Superior temporal gyrus (tissue), 1 donor: ENCODE measurements at regions not wholly inside any gene's neighbourhood (a gene's known extent, or its start where the extent isn't known, plus 50 kb on each side); places are given as distances from the start of the nearest gene placed in this dataset.

Experiments used
- DNase-seq: peaks from one replicate; pipeline ENCODE4 v3.0.0-alpha.2; 2016; ENCODE audit errors: extremely low spot score

DNA sequence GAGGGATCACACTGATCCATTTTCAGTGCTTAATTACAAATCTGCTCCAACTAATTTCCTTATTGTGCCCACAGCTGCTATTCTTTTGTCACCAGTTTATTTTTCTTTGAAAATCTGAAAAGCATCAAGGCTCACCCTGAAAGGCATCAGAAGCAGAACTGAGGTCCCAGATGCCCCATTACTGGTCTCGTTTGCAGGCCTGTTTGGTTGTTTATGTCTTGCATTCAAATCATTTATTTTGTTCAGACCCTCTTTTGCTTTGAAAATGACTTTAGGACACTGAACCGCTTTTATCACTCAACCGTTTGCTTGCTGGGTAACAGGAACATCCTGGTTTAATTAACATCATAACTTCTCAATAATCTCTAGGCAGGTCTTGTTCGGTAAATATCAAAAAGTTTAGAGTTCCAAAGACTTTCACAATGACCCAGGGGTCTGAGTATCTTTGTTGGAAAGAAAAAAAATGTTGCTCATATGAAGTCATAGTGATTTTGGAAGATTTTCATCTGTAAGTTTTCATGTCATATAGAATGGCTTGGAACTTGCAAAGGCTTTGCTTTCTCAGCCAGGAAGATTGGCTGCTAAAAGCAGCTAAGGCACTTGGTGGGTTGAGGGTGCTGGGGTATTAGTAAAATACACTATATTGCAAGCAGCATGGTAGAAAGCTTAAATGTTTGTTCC, 398.3 kb upstream of the NPVF start:
- no peak for DNase-seq

DNA sequence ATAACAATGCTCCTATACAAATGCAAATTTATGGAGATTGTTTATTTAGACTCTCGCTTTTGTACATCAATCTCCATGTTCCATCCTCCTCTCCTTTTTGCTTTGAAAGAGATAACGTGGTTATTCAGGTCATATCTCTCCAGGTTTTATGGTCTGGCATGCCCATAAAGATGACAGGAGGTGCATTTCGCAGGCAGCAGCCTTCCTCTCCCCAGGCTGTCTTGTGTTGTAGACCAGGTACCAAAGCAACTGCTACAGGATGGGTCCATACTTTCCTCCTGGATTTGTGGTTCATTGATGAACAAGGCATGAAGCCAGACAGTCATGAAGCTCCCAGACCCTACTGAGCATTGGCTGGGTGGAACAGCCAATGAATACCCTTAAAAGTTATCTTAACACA, 400.2 kb upstream of the NPVF start:
- no peak for DNase-seq

DNA sequence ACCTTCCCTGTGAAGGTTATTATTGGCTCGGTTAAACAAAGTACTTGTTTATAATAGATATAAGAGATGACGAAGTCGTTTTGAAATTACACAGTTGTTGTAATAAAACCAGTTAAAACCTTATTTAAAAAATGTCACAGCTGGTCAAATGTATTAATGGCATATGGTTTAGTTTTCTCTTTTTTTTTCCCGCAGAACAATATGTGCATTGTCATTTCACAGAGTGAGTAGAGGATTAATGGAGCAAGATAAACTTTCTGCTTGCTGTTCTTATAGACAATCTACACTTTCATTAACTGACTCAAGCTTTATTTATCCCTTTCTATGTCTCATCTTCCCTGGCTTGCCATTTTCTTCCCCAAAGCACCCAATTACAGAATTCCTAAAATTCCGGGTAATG, 404.3 kb upstream of the NPVF start:
- no peak for DNase-seq

DNA sequence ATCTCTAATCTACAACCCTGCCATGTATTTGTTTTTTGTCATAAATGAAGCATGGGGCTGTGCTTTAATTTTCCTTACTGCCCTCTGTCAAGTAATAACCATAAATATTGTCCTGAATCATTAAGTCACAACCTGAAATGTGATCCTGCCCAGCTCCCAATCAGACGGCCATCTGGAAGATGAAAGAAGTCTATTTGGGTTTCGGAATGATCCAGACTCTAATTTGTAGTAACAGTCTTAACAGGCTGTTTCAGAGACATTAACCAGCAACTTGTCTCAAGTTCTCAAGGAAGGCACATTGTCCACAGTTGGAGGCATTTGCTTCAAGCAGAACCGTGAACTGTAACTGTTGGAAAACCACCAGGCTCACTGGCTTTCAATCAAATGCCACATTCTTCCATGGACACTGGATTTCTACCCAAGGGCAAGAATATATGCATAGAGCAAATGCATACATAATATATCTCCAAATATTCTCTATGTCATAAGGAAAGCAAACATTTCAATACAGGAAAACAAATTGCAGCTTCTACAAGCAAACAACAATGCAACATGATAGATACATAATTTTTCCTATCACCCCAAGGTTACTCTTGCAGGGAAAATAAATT, 405.2 kb upstream of the NPVF start:
- DNase-seq = no peak

DNA sequence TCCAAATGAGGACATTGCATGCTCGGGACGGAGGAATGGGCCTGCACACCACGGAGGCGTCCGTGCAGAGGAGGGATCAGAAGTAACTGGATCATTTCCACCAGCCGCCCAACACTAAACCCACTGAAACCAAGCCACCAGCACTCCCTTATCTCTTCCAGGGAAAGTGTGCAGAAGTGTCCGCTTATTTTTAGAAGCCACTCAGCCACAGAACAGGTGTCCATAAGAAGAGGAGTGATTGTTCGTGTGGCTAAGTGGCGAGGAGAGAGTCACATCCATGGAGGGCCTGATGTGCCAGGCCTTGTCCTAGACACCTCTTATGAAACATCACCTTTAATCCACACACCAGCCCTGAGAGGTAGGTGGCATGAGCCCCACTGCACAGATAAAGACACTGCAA, 407.9 kb upstream of the NPVF start:
- DNase-seq = no peak

DNA sequence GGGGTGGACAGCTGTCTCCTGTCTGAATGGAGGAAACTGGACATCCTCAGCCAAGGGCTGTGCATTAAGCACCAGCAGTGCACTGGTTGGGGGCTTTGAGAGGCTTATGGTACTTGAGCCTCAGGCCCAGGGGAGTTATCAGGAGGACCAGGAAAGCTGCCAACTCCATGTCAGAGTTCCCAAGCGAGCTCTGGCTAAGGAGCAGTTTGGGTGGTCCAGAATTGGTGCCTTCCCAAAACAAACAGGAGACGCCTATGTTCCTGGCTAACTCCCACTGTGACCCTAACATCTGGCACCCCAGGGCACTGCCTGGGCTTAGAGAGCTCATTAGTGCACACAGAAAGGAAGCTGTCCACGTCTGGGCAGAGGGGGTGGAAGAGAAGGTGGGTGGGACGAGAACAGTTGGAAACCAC, 408.6 kb upstream of the NPVF start:
- DNase-seq = no peak

DNA sequence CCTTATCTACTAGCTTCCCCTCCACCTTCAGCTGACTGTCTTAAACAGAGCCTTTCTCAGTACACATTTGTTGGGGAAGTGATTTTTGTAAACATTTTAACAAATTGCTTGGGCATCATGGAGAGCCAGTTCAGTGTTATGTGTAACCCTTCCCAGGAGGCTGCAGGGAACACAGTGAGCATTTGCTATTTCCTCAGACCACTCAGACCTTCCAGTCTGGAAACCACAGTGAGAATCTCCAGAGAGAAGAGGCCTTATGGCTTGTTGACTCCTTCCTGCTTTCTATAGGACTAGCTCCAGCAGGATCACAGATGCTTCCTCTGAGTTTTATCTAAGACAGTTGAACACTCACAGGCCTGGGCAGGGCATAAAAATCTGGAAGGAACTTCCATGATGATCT, 409.8 kb upstream of the NPVF start:
- no peak for DNase-seq

DNA sequence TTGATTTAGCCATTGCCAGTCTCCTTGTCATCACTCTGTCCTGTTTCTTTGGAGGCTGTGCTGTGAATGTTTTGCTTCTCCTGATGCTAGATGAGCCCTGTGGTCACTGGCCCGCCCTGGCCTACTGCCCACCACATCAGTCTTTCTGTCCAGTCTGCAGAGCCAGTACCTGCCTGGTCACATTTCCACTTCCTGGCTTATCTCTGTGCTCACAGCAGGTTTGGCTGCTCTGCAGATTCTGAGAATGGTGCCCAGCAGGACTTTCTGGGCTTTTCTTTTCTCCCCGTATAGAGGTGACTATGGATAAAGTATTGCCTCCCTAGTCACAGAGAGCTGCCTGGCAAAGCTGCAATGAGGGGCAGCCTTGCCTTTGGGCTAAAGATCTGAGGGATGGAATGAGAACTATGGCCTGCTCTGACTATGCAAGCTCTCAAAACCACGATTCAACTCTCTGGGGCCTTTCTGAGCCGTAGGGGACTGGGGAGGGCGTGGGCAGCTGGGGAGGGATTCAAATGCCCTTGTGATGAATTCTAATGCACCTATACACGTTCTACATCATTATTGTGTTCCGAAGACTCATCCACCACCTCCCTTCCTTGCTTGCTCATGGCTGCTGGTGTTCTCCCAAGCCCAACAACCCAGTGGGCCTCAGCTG, 410.4 kb upstream of the NPVF start:
- no peak for DNase-seq

DNA sequence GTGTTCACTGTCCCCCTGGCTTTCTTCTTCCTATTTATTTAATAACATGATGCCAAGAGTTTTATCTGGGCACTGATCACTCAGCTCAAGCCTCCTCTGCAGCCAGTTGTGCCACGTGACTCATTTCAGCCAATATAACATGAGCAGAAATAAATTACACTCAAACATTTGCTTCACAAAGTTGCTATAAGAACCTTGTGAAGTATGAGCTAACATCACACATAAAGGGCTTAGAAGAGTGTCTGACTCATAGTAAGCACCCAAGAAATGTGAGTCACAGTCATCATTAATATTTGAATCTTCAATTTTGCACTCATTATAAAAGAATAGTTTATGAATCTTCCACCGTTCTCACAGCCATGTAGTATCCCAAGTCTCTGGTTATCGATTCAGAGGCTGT, 414.6 kb upstream of the NPVF start:
- DNase-seq = no peak

DNA sequence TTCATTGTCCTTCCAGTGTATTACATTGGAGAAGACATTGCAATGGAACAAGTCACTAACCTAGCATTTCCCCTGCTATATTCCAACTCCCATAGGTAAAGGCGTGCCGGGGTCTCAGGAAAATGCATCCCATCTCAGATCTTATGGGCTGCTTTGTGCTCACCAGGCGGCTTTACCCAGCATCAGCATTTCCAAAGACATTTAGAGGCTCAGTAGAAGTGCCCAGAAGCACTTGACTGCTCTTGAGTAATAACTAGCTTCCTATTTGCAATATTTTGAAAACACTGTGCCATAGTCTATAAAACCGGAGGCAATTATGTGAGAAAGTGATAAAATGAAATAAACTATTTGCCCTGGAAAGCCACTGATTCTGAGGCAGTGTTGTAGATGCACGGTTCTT, 415.0 kb upstream of the NPVF start:
- no peak for DNase-seq

DNA sequence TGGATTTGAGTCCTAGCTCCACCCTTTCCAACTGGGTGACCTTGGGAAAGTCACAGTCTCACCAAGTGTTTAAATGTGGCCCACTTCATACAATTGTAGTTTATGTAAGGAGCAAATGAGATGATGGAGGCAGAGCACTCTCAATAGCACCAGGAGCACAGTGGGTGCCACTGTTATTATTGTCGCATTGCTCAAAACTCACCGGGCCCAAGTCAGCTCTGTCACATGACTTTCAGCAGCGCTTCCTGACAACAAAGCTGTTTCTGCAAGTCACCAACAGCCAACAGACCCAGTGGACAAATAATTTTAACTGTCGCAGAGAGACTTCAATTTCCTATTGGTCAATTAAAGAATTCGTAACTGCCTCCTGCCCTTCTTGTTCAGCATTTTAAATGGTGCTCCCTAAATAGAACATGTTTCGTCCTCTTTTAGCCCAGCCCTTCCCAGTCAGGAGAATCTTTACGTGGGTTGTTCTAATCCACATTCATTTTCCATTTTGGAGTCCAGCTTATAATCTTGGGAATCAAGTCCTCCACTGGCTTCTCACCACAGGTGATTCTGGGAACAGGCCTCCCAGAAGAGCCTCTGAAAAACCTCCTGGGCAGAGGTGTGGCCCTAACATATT, 415.6 kb upstream of the NPVF start:
- DNase-seq = no peak

DNA sequence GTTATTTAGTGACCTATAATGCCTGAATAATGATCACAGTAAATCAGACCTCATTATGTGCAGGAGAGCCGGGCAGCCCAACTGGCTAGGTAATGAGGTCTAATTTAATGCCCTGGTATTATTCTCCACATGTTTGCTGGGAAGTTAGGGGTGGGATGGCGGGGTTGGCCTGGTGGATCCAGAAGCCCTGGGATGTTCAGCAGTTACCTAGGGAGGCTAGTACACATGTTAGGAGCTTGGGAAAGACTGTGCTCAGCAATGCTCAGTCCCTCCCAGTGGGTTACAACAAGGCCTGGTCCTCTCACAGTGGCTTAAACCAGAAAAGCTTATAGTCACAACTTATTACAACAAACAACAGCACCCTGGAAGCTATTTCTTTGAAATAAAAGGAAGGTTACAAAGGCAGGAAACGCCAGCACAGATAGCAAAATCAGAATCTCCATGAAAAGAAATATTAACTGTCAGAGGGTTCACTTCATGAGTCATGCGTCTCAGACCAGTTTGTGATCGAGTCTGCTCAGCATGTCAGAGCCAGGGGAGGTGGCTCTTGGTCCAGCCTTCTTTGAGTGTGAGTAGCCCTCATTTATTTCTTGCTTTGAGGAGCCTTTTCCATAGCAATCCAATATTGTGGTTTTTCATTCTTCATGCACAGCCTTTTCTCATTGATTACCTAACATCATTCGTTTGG, 418.6 kb upstream of the NPVF start:
- DNase-seq = no peak

DNA sequence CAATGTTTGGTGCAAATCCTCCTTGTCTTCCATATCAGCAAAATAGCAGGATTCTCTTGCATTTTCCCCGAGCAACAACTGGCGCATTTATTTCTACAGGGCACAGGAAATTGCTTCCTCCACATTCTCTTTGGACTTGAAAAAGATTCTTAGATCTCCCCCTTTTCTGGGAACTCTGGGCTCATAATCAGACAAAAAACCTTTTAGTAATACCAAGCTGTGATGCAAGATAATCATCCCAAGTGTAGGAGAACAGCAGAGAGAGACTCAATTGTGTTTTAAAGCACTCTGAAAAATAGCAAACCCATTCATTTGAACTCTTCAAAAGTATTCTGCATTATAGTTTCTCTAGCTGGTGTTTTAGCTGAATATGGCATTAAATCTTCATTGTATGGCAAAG, 419.6 kb upstream of the NPVF start:
- no peak for DNase-seq

DNA sequence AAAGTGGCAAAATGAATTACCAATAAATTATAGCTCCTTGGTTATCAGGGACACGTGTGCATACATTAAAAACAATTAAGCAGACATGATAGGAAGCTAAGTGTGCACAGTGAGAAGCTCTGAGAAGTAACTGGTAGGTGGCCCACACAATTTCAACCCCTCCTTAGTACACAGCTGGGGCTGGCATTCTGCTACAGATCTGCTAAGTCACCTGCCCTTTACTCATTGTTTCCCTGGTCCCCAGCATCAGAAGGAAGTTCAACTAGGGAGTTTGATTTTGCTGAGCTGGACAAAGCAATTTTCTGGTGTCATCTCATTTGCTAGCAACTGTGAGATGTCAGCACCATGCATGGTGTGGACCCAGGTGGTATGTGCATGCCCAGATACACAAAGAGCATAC, 424.1 kb upstream of the NPVF start:
- DNase-seq = no peak

DNA sequence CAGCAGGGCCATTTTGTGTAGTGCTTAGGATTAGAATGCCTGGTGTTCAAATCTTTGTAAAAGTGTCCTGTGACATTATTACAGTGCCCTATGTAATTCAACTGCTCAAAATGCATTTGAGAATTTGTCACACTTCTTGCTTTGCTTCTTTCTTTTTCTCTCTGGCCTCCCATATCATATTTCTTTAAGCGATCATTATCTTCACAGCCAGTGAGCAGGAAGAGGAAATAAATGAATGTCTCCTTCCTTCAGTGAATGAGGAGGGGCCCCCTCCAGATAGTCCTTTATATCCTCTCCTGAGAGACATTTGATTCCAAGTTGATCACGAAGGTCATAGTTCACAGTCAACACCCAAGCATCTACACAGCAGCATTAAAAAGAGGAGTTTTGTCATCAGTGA, 425.1 kb upstream of the NPVF start:
- DNase-seq = no peak

DNA sequence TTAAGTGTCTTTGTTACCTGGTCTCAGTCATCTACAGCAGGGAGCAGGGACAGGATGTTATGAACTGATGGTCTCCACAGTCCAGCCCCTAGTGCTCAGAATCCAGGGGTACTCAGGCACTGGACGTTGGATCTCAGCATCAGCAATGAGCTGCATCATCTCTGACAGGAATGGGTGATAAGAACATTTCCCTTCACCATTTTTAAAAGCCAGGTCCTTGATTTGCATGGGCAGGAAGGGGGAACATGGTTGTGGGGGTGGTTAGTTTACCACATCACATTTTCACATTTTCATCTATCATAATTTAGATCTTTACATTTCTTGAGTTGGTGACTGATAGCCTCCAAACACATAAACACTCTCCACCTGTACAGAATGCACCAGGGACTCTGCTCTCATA, 427.8 kb upstream of the NPVF start:
- no peak for DNase-seq

DNA sequence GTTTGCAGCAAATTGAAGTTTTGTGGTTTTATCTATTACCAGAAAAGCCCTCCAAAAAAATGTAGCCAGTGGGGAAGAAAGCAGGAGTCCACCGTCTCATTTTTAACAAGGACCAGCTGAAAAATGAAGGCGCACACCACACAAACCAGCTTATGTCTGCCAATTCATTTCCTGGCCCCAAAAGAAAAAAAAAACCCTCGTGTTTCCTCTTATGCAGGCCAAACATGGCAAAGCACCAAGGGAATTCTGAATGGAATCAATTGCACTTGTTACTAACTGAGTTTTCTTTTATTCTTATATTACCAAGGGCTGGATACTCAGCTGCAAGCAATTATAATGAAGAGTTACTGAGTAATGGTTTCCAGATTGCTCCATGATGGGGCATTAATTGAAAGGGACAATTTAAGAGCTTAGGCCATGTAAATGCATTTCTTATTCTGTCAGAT, 428.3 kb upstream of the NPVF start:
- peak; percentile 53 for DNase-seq

DNA sequence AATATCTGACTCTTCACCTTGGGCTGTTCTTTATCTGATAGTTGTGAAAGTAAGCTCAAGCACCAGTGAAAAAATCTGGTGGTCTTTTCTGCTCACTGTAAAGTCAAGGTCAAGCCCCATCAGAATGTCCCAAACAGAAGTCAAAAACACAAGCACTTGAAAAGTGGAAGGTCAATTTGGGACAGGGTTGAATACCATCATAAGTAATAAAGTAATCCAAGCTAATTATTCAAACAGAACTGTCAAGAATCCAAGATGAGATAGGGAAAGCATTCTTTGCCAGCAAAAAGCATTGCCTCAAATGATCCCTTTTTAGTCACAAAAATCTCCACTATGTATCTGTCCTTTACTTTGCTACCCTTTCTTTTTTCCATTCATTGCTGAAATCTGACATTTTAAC, 430.1 kb upstream of the NPVF start:
- DNase-seq = no peak

DNA sequence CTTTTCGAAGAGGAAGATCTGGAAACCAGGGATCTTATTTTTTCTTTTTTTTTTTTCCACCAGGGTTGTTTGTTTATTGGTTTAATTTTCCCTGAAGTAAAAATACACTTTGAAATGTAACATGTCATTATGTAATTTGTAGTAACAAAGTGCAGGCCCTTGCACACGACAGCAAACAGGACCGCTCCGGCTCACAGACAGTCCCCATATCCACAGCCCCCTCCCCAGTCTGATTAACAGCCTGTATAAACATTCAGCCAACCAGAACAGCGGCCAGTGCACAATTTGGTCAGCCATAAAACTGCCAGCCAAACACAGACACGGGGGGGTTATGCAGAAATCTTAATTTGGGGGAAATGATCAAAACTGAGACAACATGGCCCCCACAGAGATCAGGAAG, 431.6 kb upstream of the NPVF start:
- no peak for DNase-seq

DNA sequence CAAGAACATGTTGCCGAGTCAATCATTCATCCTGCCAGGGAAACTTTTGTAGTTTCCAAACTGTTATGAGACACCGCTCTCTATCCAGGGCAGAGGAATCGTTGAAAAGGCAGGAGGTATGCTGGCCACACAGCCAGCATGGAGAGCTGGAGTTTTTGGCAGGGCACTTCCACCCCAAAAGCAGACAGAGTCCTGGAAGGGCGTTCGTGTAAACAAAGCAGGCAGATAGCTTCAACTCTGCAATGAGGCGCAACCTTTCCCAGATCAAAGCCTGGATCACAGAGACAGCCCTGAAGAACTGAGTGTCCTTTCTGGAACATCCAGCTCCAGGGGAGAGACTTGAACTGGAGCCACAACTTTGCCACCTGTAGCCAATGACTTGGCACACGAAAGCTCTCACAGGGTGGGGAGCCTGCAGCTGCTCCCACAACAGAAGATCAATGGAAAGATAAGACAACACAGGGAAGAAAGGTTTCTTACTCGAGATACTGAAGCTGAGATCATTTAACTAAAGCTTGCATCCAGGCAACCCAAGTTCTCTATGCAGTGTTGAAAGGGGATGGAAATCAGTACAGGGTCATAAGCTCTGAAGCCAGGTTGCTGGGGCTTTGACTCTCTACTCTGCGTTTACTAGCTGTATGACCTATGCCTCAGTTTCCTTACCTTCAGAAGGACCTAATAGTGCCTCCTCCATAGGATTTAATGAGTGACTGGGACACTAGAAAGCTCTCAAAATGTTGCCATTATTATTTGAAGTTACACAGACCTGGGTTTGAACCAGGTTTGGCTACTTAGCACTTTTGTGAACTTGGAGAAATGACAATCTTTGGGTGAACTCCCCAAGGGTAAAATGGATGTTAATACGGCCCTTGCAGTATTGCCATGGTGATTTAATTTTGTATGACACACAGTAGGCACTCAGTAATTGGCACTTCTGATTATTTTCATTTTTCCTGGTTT, 434.8 kb upstream of the NPVF start:
- DNase-seq = no peak

DNA sequence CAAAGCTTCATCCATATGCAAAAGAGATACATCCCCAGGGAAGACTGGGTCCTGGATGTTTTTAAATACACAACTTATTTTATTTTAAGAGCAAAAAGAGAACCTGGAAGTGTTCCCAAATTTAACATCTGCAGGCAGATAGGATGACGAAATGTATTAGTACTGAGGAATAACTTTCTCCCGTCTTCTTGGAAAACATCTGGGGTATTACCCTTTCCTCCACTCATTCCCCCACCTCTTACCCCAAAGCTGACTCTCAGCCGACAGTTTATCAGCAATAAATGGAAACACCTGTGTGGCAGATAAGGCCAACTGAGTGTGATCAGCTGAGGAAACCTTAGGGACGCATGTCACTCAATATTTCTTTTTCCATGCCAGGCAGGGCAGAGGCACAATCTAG, 435.6 kb upstream of the NPVF start:
- DNase-seq = no peak
